PC-9 (cell line): ENCODE measurements at regions not wholly inside any gene's neighbourhood (a gene's known extent, or its start where the extent isn't known, plus 50 kb on each side); places are given as distances from the start of the nearest gene placed in this dataset.

Experiments
- BruUV-seq: library from RNA; stranded (reverse); fragments of 400-500 nt; replicated peaks from 2 replicates; lab custom pipeline; 2021; lab: Mats Ljungman, UMichigan
- CTCF ChIA-PET: fragments of 300-600 bp; sonication (Branson Sonifier 250); formaldehyde crosslinking; loops from one replicate; lab custom pipeline; 2022; ENCODE audit warnings: antibody characterized with exemption; lab: Charles Lee
- POLR2A ChIA-PET: fragments of 300-600 bp; sonication (Branson Sonifier 250); formaldehyde crosslinking; loops from one replicate; lab custom pipeline; 2022; ENCODE audit warnings: antibody characterized with exemption; ENCODE audit not compliant: unreplicated experiment; lab: Charles Lee
- DNase-seq, 2 experiments: peaks; one replicate each; pipeline versions ENCODE4 v3.0.0 to v3.0.0-alpha.2; 2015 to 2022; ENCODE audit warnings: mixed read lengths in 1 of 2
- H2AFZ ChIP-seq: fragments of 200-600 bp; sonication (generic); 2 replicates; pipeline ENCODE4 v1.8.1; 2017; ENCODE audit warnings: antibody characterized with exemption
- H3F3A ChIP-seq: fragments of 200-600 bp; sonication (generic); 2 replicates; pipeline ENCODE4 v1.8.1; 2017; ENCODE audit warnings: antibody characterized with exemption, mild to moderate bottlenecking, low read depth; ENCODE audit not compliant: insufficient read depth
- H3K27ac ChIP-seq: fragments of 200-600 bp; sonication (generic); 2 replicates; pipeline ENCODE4 v1.6.1; 2016; ENCODE audit warnings: mixed run types
- H3K27me3 ChIP-seq: fragments of 200-600 bp; sonication (generic); 2 replicates; pipeline ENCODE4 v1.6.1; 2016; ENCODE audit warnings: low read depth, mixed run types; ENCODE audit not compliant: insufficient read depth
- H3K36me3 ChIP-seq: fragments of 200-600 bp; sonication (generic); 2 replicates; pipeline ENCODE4 v1.6.1; 2016; ENCODE audit warnings: low read depth, mixed run types
- H3K4me1 ChIP-seq: fragments of 200-600 bp; sonication (generic); replicated peaks from 2 replicates; pipeline ENCODE4 v1.6.1; 2016; ENCODE audit warnings: mixed run types; ENCODE audit not compliant: insufficient read depth
- H3K4me2 ChIP-seq: fragments of 200-600 bp; sonication (generic); 2 replicates; pipeline ENCODE4 v1.6.1; 2017; ENCODE audit warnings: mixed run types
- H3K4me3 ChIP-seq: fragments of 200-600 bp; sonication (generic); 2 replicates; pipeline ENCODE4 v1.6.1; 2016; ENCODE audit warnings: mixed run types
- H3K79me2 ChIP-seq: fragments of 200-600 bp; sonication (generic); 2 replicates; pipeline ENCODE4 v1.6.1; 2017; ENCODE audit warnings: low read depth, mixed run types
- H3K9me2 ChIP-seq: fragments of 200-600 bp; sonication (generic); 2 replicates; pipeline ENCODE4 v1.8.1; 2017; ENCODE audit warnings: mild to moderate bottlenecking; ENCODE audit not compliant: insufficient read depth
- H3K9me3 ChIP-seq: fragments of 200-600 bp; sonication (generic); 2 replicates; pipeline ENCODE4 v1.8.1; 2016; ENCODE audit warnings: low read depth; ENCODE audit not compliant: insufficient read depth
- H4K20me1 ChIP-seq: fragments of 200-600 bp; sonication (generic); 2 replicates; pipeline ENCODE4 v1.8.1; 2017; ENCODE audit not compliant: insufficient read depth
- CTCF ChIP-seq: fragments of 200-600 bp; sonication (generic); conservative IDR thresholded peaks from 2 replicates; pipeline ENCODE4 v1.6.1; 2017; ENCODE audit warnings: mixed run types, antibody characterized with exemption, mild to moderate bottlenecking, moderate library complexity
- EZH2 ChIP-seq: fragments of 200-600 bp; sonication (generic); IDR thresholded peaks from 2 replicates; pipeline ENCODE4 v1.8.0; 2017; ENCODE audit warnings: antibody characterized with exemption, low read depth
- intact Hi-C: fragments of 100-400 bp; cut with micrococcal nuclease; formaldehyde crosslinking; loops from one replicate; pipeline ENCODE4 v1.10.0; 2022; ENCODE audit not compliant: unreplicated experiment

GRCh38 chrX:78822157-78822690 lies 74.7 kb downstream of the LPAR4 start:
- Histone ChIP-seq H4K20me1 (no peaks in the 10 kb centered on the region), H3K9me2 (no peaks in the 10 kb centered on the region), H3F3A (no peaks in the 10 kb centered on the region), H3K4me1 (no peaks in the 10 kb centered on the region), H3K79me2 (no peaks in the 10 kb centered on the region), H3K4me3 (no peak overlapping the region), H3K36me3 (no peaks in the 10 kb centered on the region), H3K27me3 (no peaks in the 10 kb centered on the region), H3K27ac (no peak overlapping the region), H3K9me3 (no peaks in the 10 kb centered on the region), H3K4me2 (no peak overlapping the region), H2AFZ (no peak overlapping the region)
- no peak for DNase-seq
- intact Hi-C loops, result no loop called here
- TF ChIP-seq EZH2 (no peak), CTCF (no peak)
- POLR2A ChIA-PET, result no interaction called here
- BruUV-seq, result no TSS peak
- CTCF ChIA-PET, result no interaction called here

GRCh38 chrX:78831523-78831922 lies 84.0 kb downstream of the LPAR4 start:
- ChIA-PET POLR2A (no interaction called here), CTCF (no interaction called here)
- Histone ChIP-seq H3K36me3 (no peaks in the 10 kb centered on the region), H3K9me3 (no peaks in the 10 kb centered on the region), H3F3A (no peaks in the 10 kb centered on the region), H2AFZ (no peak overlapping the region), H4K20me1 (no peaks in the 10 kb centered on the region), H3K4me1 (no peaks in the 10 kb centered on the region), H3K27me3 (no peaks in the 10 kb centered on the region), H3K9me2 (no peaks in the 10 kb centered on the region), H3K4me2 (no peak overlapping the region), H3K4me3 (no peak overlapping the region), H3K79me2 (no peaks in the 10 kb centered on the region), H3K27ac (no peak overlapping the region)
- no peak for DNase-seq
- intact Hi-C loops, result no loop called here
- no TSS peak for BruUV-seq
- no peak for TF ChIP-seq CTCF
- no peak for TF ChIP-seq EZH2

- DNase-seq, result no peak
These were observed 91.2 kb downstream of the LPAR4 start for GRCh38 chrX:78838709-78839108.

More at GRCh38 chrX:78838709-78839108, 91.2 kb downstream of the LPAR4 start:
- H3K27ac ChIP-seq, result no peak overlapping the region
- CTCF ChIA-PET, result no interaction called here
- H3K36me3 ChIP-seq, result no peaks in the 10 kb centered on the region
- H3K9me2 ChIP-seq, result no peaks in the 10 kb centered on the region
- H3K4me3 ChIP-seq, result no peak overlapping the region
- H3K4me2 ChIP-seq, result no peak overlapping the region
- H3K9me3 ChIP-seq, result no peaks in the 10 kb centered on the region
- H4K20me1 ChIP-seq, result no peaks in the 10 kb centered on the region
- H2AFZ ChIP-seq, result no peak overlapping the region
- intact Hi-C loops, result no loop called here
- TF ChIP-seq CTCF (no peak), EZH2 (no peak)
- H3K4me1 ChIP-seq, result no peaks in the 10 kb centered on the region
- BruUV-seq, result no TSS peak
- no peaks in the 10 kb centered on the region for H3K27me3 ChIP-seq
- POLR2A ChIA-PET, result no interaction called here
- H3F3A ChIP-seq, result no peaks in the 10 kb centered on the region
- no peaks in the 10 kb centered on the region for H3K79me2 ChIP-seq
